Stimulated activated CD8-positive, alpha-beta memory T cell treated with anti-CD3 and anti-CD28 coated beads, Interleukin-7, amount 100 ng/mL, for 1 hour (primary cell): ENCODE measurements at regions not wholly inside any gene's neighbourhood (a gene's known extent, or its start where the extent isn't known, plus 50 kb on each side); places are given as distances from the start of the nearest gene placed in this dataset.

Experiments
- DNase-seq, 2 donors: peaks; one replicate each; pipeline ENCODE4 v3.0.0-alpha.2; 2020; ENCODE audit warnings: low read depth in 2 of 2

DNA sequence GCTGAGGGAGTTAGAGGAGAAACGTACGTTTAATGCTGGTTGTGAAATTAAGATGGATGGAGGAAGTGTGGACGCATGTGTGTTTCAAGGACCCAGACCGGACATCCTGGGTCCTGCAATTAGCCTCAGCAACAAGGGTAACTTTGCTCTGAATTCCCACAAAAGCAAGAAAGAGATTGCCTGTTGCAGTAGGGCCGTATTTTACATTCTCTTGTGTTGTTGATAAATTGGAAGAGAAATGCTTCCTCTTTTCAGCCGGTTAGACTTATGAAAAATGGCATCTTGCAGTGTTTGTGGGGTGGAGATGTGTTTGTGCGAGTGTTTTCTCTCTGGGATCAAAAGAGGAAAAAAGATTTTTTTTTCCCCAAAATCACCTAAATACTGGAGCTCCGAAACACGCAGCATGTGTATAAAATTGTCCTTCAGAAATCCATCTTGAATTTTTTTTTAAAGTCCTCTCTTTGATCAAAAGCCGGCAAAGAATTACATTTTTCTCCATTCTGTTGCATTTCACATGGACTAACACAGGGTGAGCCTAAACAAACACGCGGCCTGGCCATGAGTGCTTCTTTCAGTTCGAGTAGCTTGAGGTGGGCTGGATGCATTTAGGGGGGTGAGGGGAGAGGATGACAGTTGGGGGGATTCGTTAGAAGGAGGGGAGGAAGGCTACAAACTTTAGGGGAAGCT, 251.6 kb downstream of the C16orf95 start:
- no peak for DNase-seq

DNA sequence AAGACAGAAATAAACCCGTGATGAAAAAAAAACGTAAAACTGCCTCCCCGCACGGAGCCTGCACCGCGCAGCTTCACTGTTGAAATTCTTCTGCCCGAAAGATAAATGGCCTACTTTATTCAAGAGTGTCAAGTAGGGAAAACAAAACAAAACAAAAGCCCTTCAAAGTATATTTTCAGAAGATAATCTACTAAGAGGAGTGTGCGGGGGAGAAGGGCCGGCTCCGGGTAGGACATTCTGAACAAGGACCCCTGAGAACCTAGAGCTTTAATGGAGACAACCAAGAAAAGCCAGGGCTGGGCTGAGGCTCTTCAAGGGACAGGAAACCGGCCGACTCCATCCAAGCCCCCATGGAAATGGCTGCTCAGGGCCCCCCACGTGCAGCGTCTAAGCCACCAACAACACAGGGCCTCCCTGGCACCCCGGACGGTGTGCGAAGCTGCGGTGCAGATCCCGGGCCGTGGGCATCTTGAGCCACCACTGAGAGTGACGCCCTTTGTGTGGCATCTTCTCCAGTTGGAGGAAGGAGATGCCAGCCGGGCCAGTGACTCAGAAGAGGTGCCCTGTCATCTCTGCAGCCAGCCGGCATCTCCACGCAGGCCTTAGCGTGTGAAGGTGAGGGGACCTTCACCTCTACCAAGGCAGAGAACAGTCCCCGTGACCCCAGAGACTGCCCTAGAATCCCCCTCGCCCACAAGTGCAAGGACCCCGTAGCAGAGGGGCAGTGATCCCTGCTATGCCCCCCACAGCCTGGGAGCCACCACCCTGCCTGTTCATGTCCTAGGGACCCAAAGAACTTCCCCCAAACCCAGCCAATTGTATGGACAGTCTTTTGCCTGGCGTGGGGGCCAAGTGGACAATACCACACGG, 250.8 kb downstream of the C16orf95 start:
- no peak for DNase-seq

GRCh38 chr16:87067003-87067556, 250.1 kb downstream of the C16orf95 start:
- DNase-seq = no peak

GRCh38 chr16:87067836-87068761, 249.1 kb downstream of the C16orf95 start:
- DNase-seq = no peak

- no peak for DNase-seq
Measured at GRCh38 chr16:87068762-87069150, 248.4 kb downstream of the C16orf95 start.

- DNase-seq = no peak
Measured at GRCh38 chr16:87070657-87071056, 246.5 kb downstream of the C16orf95 start.

GRCh38 chr16:87072101-87072500, 245.1 kb downstream of the C16orf95 start:
- DNase-seq = no peak

DNA sequence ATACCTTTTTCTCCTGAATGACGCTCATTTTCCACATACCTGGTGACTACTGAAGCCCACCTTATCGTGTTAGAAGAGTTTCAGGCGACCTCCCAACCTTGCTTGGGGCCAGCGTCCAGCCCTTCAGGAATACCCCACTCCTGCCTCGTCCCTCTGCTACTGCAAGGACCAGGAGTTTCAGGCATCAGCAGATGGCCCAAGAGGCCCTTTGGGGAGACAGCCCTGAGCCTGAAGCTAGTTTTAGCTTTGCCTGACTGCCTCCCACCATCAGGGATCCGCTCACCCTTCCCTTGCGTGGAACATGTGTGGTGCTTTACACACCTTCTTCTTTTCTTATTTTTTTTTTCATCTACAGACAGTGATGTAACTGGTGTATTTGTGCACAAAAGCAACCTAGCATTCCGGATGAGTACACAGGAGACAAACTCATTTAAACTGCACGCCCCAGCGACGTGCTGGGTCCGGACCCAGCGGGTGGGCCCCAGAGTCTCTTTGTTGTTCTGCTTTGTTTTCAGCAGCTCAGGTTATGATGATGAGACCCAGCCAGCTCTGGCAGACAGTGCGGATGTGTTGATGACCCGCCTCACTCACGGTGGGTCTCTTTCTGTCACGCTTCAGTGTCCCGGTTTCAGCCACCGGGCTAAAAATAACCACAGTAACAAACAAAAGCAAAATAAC, 242.4 kb downstream of the C16orf95 start:
- no peak for DNase-seq

- DNase-seq = no peak
Measured at GRCh38 chr16:87075319-87075860, 241.8 kb downstream of the C16orf95 start.

- no peak for DNase-seq
Measured at GRCh38 chr16:87076331-87076949, 240.8 kb downstream of the C16orf95 start.

DNA sequence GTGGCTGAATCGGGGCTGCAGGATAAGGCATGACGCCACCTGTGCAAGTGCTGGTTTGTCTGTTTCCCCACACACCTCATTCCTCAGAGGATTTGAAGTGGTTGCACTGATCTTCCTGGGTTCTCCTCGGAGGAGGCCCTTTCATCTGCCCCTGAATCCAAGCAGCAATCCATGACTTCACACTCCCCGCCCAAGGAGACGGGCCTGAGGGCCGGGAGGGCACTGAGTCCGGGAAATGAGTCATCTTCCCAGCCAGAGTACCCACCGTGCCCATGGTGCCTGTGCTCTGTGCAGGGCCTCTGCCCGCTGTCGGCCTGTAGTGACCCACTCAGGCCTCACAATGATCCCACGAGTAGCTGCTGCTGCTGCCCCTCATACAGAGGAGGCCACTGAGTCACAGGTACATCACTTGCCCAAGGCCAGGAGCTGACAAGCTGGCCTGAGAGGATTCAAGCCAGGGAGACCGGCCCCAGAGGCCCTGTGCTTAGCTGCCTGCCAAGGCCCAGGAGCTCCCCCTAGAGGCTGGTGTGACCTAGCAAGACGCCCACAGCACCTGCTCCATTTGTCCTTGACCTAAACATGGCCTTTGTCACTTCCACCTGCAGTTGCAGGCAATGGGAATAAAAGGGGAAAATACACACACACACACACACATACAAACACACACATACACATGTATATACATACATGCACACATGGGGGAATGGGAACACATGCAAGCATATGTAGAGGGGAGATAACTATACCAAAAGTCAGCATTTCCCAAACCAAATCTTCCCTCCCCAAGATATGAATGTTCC, 240.0 kb downstream of the C16orf95 start:
- DNase-seq = no peak

- no peak for DNase-seq
Measured at GRCh38 chr16:87077750-87078127, 239.5 kb downstream of the C16orf95 start.

GRCh38 chr16:87080571-87081167, 236.5 kb downstream of the C16orf95 start:
- no peak for DNase-seq

GRCh38 chr16:87085441-87085840, 231.8 kb downstream of the C16orf95 start:
- no peak for DNase-seq

DNA sequence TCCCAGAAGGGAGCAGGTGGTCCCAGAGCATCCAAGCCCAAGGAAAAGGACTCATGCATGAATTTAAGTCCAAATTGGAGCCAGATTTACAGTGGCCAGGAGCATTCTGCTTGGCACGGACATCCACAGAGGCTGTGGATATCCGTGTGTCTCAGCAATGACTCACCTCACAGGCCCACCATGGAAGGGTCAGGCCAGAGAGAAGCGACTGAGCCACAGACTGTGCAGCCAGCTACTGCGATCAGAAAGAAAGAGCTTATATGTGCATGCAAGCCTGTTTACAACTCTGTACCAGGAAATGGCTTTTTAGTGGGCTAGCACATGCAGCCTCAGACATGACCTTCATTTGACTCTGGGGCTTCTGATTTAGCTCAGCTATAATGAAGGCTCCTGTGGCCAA, 231.0 kb downstream of the C16orf95 start:
- no peak for DNase-seq

GRCh38 chr16:87086575-87086974, 230.6 kb downstream of the C16orf95 start:
- no peak for DNase-seq

DNA sequence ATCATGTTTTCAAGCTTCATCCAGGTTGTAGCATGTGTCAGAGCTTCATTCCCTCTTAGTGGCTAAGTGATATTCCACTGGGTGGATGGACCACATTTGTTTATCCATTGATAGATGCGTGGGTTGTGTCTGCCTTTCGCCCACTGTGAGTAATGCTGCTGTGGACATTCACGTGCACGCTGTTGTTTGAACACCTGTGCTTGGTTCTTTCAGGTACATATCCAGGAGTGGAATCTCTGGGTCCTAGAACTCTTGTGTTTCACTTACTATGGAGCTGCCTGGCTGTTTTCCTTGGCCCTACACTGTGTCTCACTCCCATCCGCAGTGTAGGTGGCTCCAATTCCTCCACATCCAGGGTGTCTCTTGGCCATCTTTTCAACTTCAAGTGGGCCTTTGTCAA, 224.2 kb downstream of the C16orf95 start:
- no peak for DNase-seq

DNA sequence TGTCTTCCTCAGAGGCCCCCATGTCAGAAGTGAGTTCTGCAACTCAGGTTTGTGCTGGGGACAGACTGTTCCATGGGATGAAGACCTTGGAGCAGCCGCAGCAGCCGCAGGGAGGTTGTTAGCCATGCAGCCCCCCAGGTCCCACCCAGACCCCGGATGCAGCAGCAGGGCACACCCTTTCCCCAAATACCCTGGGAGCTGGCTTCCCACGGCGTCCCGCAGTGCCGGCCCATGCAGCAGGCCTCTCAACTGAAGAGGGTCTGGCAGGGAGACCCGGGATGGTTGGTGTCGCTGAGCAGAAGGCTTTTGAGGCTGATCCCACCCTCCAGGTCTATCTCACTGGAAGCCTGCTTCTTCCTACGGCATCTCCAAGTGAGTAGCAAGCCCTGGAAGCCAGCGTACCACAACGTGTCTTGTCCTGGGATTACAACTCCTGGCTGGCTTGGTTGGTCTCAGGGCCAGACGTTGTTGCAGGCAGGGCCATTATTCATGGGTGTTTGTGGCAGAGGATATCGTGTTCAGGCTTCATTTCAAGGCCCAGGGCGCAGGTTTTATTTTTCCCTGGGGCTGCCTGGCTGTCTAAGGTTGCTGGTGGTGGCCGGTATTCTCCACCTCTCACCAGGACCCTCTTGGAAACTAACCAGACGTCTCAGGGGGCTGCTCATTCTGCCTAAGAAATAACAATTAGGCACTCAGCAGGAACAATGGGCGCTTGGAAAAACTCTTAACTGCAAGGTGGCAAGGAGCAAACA, 223.2 kb downstream of the C16orf95 start:
- DNase-seq = no peak

- DNase-seq = no peak
Measured at GRCh38 chr16:87094556-87094865, 222.7 kb downstream of the C16orf95 start.
